SHP77 treated with DMSO at 0.1 percent for 48 hours (cell line): ENCODE measurements at regions not wholly inside any gene's neighbourhood (a gene's known extent, or its start where the extent isn't known, plus 50 kb on each side); places are given as distances from the start of the nearest gene placed in this dataset.
"Not testable (repeated sequence)": the region's sequence is repeated elsewhere in the genome, so short reads cannot be mapped to it uniquely, and the experiment has no call there.

ENCODE experiments used
- DNase-seq: peaks from one replicate; lab custom pipeline; 2025; lab: John Stamatoyannopoulos, UW

DNA sequence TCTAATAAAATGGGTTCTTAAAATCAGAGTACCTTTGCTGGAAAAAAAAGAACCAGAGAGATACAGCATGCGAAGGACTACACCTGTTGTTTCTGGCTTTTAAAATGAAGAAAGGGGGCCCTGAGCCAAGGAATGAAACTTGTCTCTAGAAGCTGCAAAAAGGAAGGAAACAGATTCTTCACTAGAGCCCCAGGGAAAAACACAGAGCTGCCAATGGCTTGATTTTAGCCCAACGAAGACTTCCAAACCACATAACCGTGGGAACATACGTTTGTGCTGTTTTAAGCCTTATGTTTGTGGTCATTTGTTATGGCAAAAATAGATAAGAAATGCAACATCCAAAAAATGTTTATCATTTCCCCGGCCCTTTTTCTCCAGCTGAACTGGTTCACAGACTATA is 780.0 kb downstream of the SORCS1 start:
- no peak for DNase-seq

DNA sequence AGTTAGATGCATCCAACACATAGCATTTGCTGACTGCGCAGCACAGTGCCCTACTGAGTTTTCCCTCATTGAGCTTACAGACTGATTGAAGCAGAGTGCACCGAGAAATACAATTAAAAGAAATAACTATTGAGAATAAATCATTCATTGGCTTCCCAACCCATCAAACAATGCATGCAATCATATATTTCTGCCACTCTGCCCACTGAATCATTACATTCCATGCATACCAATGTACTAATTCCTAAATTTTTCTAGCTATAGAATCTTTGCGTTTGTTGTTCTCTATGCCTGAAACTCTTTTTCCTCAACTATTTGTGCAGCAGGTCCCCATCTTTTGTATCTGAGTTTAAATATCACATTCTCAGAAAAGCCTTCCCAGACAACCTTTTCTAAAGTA is 783.8 kb downstream of the SORCS1 start:
- no peak for DNase-seq

DNA sequence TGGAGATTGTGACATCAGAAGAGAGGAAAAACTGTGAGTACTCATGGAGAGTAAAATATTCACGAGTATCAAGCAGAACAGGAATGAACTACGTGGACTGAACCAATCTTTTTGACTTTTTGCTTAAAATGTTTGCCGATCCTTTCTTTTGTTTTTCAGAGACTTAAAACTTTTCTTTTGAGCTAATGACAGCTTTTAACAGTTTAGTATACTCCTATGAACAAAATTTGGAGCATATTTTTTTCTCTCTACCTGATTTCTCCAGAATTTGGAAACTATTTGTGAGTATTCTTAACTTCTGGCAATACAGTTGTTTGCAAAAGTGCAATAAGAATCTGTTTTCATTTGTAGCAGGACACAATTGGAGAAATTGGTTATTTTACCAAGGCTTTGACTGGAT is 786.3 kb downstream of the SORCS1 start:
- DNase-seq: no peak

DNA sequence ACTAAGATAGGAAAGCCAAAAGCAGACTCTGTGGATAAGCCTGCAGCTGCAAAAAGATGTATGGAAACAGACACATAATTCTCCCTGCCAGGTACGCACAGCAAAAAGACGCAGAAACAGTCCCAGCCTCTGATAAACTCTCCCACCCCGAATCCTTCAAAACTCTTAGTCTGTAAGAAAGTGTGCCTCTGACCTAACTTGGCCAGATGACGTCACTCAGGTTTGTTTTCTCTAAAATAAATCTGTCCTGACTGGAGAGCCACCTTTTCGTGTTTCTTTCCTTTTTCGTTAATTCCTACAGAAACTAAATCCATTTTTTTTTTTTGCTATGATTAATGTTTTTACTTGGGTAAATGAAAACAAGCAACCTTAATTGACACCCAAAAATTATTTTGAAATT is 793.8 kb downstream of the SORCS1 start:
- no peak for DNase-seq

DNA sequence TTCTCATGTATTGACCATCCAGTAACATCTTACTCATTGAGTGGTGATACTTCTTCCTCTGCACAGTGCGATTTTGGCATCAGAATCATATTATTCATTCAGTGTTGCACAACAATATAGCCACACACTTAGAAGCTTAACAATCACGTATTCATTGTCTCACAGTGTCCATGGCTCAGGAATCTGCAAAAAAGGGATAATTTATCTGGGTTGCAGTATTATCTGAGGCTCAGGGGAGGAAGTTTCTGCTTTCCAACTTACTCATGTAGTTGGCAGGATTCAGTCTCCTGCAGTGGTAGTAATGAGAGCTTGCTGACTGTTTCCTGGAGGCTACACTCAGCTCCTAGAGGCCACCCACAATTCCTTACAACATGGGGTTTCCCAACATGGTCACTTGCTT is 803.6 kb downstream of the SORCS1 start:
- DNase-seq: no peak

DNA sequence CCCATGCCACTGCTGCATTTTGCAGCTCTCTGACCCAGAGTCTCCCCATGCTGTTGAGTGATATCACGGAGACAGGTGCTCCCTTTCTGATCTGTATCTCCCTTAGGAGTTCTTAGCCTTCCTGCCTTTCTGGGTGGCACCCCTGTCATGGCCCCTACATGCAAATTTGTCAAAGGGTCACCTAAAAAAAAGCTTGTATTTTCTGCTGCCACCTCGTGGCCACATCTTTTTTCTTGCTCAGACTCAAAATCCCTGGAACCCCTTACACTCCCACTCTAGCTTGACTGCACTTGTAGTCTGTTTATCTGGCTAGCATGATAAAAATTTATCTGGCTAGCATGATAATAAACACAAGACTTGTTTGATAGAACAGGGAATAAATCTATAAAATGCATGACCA is 809.1 kb downstream of the SORCS1 start:
- DNase-seq: no peak

DNA sequence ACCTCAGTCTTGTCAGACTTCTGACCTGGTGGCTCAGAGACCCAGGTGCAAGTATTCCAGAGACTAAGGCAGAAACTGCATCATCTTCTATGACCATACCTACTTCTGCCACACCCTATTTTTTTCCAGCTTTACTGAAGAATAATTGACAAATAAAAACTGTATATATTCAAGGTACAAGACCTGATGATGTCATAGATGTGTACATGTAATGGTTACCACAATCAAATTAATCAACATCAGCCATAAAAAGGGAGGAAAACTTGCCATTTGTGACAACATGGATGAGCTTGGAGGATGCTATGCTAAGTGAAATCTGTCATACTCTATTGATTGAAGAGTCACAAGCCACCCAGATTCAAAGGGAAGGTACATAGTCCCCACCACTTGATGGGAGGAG is 815.6 kb downstream of the SORCS1 start:
- DNase-seq: no peak

DNA sequence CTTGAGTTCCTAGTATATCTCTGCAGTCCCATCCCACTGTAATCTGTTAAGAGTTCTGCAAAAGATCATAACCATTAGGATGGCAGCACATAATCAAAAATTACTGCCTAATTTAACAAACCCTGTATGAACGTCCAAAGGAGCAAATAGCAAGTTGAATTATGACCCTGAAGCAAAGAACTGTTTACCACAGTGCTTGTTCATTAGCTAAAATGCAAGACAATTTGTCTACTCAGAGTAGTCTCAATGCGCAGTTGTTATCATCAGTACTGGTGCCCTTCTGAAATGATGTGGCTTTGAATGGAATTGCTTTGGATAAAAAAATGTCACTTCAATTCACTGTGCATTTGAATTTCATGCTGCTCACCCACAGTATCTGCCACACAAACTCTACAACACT is 817.0 kb downstream of the SORCS1 start:
- DNase-seq: no peak

DNA sequence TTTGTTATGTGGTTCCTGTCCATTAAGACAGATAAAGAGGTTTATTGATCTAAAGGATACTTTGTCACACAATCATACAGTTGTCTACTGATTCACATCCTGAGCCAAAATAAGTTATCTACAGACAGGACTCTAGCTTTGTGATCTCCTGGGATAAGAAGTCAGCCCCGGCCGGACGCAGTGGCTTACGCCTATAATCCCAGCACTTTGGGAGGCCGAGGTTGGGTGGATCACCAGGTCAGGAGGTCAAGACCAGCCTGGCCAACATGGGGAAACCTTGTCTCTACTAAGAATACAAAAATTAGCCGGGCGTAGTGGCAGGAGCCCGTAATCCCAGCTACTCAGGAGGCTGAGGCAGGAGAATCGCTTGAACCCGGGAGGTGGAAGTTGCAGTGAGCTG is 821.0 kb downstream of the SORCS1 start:
- DNase-seq: not testable (repeated sequence)

DNA sequence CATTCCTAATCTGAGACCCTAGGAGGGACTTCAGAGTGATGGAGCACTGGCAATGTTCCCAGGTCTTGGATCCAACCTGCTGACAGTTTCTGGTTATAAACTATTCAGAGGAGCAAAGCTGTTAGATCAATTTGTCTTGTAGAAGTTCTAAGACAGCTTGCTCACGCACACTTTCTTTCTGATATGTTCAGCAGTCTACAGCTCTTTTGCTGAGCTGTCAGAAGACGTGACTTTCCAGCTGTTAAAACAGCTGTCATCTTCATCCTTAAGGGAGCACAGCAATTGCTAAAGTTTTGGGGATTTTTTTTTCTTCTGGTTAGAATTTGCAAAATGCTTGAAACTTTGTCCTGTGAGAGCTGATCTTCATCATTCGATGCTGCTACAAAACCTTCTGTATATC is 823.1 kb downstream of the SORCS1 start:
- DNase-seq: no peak

DNA sequence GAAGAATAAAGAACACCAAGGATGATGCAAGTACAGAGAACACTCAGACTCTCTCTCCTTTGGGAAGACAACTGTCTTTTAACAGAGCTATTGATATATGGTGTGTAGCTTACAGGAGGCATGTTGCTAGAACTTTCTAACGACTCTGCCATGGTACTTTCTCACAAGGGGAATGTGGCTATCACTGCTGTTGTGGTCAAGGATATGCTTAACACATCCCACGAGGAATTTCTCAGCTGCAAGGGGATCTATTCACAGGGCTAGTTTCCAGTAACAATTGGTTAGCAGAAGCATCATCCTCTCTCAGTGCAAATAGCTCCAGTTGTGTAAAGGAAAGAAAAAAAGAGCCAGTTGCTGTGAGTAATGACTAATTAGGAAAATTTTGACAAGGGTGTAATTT is 826.0 kb downstream of the SORCS1 start:
- DNase-seq: no peak

DNA sequence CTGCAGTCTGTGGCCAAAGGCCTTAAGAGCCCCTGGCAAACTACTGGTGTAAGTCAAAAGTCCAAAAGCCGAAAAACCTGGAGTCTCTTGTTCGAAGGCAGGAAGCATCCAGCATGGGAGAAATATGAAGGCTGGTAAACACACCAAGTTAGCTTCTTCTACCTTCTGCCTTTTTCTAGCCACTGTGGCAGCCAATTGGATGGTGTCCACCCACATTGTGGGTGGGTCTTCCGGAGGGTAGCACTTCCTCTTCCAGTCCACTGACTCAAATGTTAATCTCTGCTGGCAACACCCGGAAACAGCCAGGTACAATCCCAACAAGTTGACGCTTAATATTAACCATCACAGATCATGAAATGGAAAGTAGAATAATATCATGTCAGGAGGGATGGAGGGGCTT is 827.6 kb downstream of the SORCS1 start:
- DNase-seq: no peak

DNA sequence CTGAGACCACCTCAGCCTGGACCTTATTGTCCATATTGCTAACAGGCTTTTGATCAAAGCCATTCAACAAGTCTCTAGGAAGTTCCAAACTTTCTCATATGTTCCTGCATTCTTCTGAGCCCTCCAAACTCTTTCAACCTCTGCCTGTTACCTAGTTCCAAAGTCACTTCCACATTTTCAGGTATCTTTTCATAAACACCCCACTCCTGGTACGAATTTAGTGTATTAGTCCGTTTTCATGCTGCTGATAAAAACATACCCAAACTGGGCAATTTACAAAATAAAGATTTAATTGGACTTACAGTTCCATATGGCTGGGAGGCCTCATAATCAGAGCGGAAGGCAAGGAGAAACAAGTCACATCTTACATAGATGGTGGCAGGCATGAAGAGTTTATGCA is 836.8 kb downstream of the SORCS1 start:
- no peak for DNase-seq

DNA sequence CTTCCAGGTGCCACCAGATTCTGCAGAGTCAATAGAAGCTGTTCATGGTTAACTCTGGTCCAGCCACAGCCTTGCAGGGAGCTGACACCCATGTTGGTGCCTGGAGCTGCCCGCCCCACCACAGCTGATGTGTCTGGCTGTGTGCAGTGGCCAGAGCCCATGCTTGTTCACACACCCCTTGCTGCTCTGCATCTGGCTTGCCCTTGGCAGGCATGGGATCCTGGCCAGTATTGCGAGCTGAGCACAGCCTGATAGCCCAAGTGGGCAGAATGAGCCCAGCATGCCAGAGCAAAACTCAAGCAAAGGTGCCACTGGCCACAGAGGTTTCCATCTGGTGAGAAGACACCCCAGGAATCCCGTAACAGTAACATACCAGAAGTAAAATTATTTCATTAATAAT is 843.6 kb downstream of the SORCS1 start:
- no peak for DNase-seq

DNA sequence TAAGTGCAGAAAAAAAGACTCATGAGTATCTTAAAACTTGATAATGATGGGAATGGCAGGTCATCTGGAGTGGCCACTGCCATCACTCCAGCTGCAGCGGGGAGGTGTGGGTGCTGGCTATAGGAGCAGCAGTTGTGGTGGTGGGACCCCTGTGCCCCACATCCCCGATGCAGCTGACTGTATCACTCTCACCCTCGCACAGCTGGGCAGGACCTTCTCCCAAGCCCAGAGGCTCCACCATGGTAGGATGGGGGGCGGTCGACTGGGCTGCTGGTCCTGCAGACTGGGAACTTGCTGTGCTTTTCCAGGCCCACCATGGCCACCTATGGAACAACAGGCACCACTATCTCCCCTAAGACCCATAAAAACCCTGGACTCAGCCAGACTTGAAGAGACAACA is 844.4 kb downstream of the SORCS1 start:
- DNase-seq: no peak

DNA sequence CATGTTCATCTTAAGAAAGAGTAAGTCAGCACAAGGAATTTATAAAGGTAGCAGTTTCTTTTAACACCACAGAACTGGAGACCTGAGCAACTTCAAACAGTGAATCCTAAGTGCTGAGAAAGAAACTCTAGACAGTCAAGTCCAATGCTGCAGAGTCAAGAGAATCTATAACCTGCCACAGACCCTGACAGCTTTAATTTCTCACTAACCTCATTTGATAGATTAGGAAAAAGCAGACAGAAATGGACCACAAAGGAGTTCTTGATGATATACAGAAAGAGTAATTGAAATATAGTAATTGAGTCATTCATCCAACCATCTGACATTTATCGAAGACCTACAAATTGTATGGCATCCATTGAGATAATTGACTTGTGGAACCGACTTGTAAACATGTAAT is 847.0 kb downstream of the SORCS1 start:
- no peak for DNase-seq

DNA sequence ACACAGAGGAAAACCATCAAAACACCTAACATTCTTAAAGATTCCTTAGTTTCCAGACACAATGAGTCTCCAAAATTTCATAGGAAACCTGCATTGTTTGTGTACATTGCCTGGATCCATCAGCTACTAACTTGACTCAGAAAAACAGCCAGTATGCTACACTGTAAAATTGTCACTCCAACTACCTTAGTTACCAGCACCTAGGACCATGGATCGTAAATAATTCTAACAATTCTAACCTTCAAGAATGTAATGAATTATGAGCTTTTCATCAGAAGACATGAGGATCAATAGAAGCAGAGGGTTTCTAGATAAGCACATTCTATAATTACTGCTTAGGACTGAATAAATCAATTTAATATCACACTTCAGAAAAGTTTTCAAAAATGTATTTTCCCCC is 851.5 kb downstream of the SORCS1 start:
- no peak for DNase-seq

DNA sequence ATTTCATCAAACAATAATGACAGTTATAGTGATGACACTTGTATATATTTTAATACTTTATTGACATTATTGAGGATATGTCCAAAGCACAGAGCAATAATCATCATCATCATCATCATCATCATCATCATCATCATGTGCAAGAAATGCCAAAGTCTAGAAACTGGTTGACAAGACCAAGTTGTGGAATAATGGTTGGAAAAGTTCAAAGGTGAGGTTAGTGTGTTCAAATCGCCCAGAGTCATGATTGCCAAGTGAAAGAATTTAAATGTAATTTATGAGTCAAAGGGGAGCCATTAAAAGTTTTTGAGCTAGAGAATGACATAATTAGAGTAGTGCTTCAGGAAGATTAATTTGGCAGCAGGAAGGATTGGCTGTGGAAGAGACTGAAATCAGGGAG is 852.4 kb downstream of the SORCS1 start:
- DNase-seq: no peak

DNA sequence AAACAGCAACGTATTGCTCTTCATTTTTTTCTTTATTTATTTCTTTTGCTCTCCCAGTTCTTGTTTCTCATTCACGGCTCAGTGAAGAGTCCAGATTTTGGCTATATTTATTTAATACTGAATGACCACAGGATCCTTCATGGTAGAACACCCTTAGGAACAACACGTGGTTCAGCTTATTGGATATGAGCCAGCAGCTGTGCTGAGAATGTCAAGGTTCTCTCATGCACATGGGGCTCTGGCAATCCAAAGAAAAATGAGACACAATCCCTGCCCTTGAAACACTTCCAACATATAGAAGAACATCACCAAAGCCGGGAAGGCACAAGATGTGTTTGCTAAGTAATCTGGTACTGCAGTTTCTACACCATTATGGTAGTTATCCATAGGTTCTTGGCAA is 852.9 kb downstream of the SORCS1 start:
- DNase-seq: no peak

DNA sequence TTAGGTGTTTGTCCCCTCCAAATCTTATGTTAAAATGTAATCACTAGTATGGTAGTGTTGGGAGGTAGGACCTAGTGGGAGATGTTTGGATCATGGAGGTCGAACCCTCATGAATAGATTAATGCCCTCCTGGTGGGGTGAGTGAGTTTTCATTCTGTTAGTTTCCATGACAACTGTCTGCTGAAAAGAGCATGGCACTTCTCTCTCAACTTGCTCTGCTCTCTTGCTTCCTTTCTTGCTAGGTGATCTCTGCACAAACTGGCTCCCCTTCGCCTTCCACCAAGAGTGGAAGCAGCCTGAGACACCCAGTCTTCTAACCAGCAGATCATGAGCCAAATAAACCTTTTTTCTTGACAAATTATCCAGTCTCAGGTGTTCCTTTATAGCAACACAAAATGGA is 853.9 kb downstream of the SORCS1 start:
- DNase-seq: no peak

DNA sequence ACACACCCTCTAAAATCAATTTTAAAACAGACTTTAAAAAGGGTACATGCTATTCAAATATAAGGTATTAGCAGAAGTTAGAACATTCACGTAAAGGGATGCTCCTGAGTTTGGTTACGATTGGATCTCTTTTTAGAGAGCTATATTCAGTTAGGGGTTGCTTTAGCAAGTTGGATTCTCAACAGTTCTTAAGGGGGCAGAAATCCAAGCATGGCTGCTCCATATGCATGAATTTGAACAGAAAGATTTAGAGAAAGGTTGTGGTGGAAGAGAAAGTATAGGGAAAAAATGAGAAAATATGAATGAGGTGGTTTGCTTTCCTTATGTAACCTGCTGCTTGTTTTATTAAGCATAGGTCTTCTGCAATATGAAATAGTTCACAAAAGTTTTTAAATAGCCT is 855.1 kb downstream of the SORCS1 start:
- DNase-seq: no peak

DNA sequence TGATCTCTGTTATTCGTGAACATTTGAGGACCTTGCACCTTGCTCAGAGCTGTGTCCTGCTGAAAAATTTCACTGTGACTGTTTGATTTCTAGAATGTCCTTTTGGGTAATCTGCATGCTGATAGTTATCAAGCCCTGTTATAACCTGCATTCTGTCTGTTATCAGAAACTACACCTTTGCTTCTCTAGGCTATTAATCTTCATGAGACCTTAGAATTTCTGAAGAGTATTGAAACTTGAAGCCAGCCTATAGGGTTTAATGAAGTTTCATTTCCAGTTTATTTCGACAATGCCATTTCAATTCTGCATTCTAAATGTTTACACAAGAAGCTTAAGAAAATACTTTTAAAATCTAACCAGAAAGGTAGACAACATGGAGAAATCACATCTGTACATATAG is 856.2 kb downstream of the SORCS1 start:
- DNase-seq: no peak

DNA sequence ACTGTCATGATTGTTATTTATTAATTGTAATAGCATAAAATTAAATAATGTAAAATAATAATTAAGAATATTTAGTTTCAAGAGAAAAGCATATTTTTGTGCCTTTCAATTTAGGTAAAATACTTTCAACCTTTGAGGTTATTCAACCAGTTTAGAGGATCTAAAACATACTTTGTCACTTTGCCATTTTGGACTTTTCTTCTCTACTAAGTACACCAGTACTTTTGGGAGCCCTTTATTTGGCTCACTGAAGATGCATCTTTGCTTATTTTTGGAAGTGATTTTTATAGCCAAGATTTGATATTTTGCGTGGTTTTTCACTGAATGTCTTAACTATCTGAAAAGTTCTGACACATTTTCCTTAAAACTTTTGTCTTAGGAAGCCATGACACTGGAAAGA is 860.5 kb downstream of the SORCS1 start:
- DNase-seq: no peak

DNA sequence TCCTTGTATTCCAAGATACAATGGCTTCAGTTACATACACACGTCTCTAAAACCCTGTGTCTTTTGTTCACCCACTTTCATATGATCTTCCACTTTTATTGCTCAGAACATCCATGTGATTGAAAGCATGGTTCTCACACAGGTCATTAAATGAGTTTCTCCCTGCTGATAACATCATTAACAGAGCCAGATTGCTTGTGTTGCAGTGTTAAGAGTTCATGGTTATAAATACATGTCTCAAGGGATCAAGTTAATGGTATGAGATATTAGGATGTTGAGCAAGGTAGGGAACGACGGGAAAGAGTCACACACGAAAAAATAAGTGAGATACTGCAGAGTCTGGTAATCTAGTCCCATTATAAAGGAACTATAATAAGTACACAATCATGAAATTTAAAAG is 861.5 kb downstream of the SORCS1 start:
- DNase-seq: no peak

DNA sequence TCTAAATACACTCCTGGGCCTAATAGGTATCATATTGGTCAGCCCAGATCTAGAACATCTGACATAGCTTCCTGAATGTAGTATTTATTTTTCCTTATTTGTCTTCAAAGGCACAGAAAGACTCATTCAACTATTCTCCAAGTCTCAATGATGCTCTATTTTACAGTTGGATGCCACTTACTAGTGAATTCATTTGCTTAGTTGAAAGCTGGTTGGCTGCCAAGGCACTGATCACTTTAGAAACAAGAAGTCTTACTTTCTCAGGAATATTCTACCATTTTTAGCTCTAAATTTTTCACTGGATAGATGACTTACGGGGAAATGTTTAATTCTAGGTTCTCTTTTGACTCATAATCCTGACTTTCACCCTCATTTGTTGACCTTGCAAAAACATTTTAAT is 863.4 kb downstream of the SORCS1 start:
- no peak for DNase-seq
